ENCODE measurements at regions not wholly inside any gene's neighbourhood (a gene's known extent, or its start where the extent isn't known, plus 50 kb on each side); places are given as distances from the start of the nearest gene placed in this dataset.

GRCh38 chr11:80632156-80632555 lies 1191.3 kb upstream of the TENM4 start:
- H3K23me2 ChIP-seq (ENCODE audit: low read depth, low read length) = no peaks in the 10 kb centered on the region
- H3K27ac ChIP-seq (ENCODE audit: low read depth, low read length) = no peak overlapping the region
- no peak overlapping the region for H4K5ac ChIP-seq (ENCODE audit: insufficient read length, low read depth, low read length)
- H2BK5ac ChIP-seq (ENCODE audit: low read depth, low read length) = no peak overlapping the region
- no peak overlapping the region for H3K18ac ChIP-seq (ENCODE audit: extremely low read depth, low read length)
- H4K20me1 ChIP-seq (replicated peaks in 1 of 2; ENCODE audit: control insufficient read depth in 1 of 2, insufficient read depth in 2 of 2, low read length in 2 of 2) = no peaks in the 10 kb centered on the region
- H2BK120ac ChIP-seq (replicated peaks; ENCODE audit: low read depth, low read length) = no peak overlapping the region
- no peak overlapping the region for H3K23ac ChIP-seq (ENCODE audit: insufficient read length)
- H3K4me3 ChIP-seq (ENCODE audit: extremely low read depth in 1 of 4, insufficient read depth in 2 of 4, low read depth in 3 of 4, low read length in 4 of 4) = no peak overlapping the region
- no peak overlapping the region for H2AFZ ChIP-seq (ENCODE audit: low read length)
- no peak overlapping the region for H3K4me2 ChIP-seq (ENCODE audit: insufficient read depth in 1 of 2, low read depth in 2 of 2, low read length in 2 of 2)
- no peak for DNase-seq (ENCODE audit: low read depth in 1 of 2, low spot score in 2 of 2)
- TF ChIP-seq POLR2A (IDR thresholded peaks at IDR 0.05; ENCODE audit: control extremely low read depth in 1 of 2, low read depth in 2 of 2, low read length in 2 of 2) (no peak), KDM1A (IDR thresholded peaks at IDR 0.05; ENCODE audit: borderline replicate concordance, low read length) (no peak), RBBP5 (IDR thresholded peaks at IDR 0.05; ENCODE audit: borderline replicate concordance, low read depth, low read length) (no peak), EGR1 (IDR thresholded peaks at IDR 0.05; ENCODE audit: borderline replicate concordance, low read depth, low read length) (no peak), GTF2F1 (IDR thresholded peaks at IDR 0.05; ENCODE audit: borderline replicate concordance, low read depth, low read length) (no peak), SP4 (IDR thresholded peaks at IDR 0.05; ENCODE audit: low read length) (no peak), POLR2AphosphoS5 (IDR thresholded peaks at IDR 0.05; ENCODE audit: low read depth, low read length) (no peak), TAF7 (optimal IDR thresholded peaks at IDR 0.05; ENCODE audit: borderline replicate concordance, low read depth, low read length) (no peak), JUND (IDR thresholded peaks at IDR 0.05; ENCODE audit: low read length) (no peak), SP2 (IDR thresholded peaks at IDR 0.05; ENCODE audit: low read length) (no peak), BACH1 (IDR thresholded peaks at IDR 0.05; ENCODE audit: low read length) (no peak), FOSL1 (IDR thresholded peaks at IDR 0.05; ENCODE audit: insufficient read depth, low read depth, low read length) (no peak), CBX5 (IDR thresholded peaks at IDR 0.05; ENCODE audit: low read depth, low read length) (no peak), BRCA1 (IDR thresholded peaks at IDR 0.05; ENCODE audit: low read depth, low read length) (no peak), HDAC2 (IDR thresholded peaks at IDR 0.05; ENCODE audit: borderline replicate concordance in 1 of 2, low read depth in 2 of 2, low read length in 2 of 2) (no peak), YY1 (IDR thresholded peaks at IDR 0.05; ENCODE audit: low read depth, low read length) (no peak)
- H4K91ac ChIP-seq (replicated peaks; ENCODE audit: insufficient read length, low read length) = no peak overlapping the region
- H3K4me1 ChIP-seq (replicated peaks in 1 of 4; ENCODE audit: control insufficient read depth in 3 of 4, insufficient read depth in 4 of 4, low read length in 3 of 4) = no peaks in the 10 kb centered on the region; a peak in 1 of 7 replicates
- H3K79me1 ChIP-seq (ENCODE audit: low read depth, low read length) = no peaks in the 10 kb centered on the region
- 95% methylated on average over 2 of the region's 2 CpGs; no CpG with 5 or more reads in 1 of the 2 experiments for WGBS, 2 experiments (ENCODE audit: extremely low coverage in 1 of 2, insufficient coverage in 1 of 2, insufficient read length in 1 of 2, insufficient replicate concordance in 2 of 2, low coverage in 1 of 2, low lambda C conversion rate in 2 of 2, missing lambda C conversion rate in 1 of 2)
- CTCF ChIA-PET (ENCODE audit: partially characterized antibody) = interaction anchor here (0.6 to 0.7 kb wide), 2 partner anchors 924 to 1718 kb away, joined by 3 read pairs; no protein-coding TSS in a partner anchor
- no peak overlapping the region for H2AK5ac ChIP-seq (ENCODE audit: low read depth, low read length)
- POLR2A ChIA-PET (ENCODE audit: partially characterized antibody) = no interaction called here
- no peak overlapping the region for H2BK20ac ChIP-seq (ENCODE audit: low read length)
- H2BK15ac ChIP-seq (ENCODE audit: low read length) = no peak overlapping the region
- H3K79me2 ChIP-seq (ENCODE audit: control insufficient read depth in 1 of 2, insufficient read depth in 2 of 2, low read length in 2 of 2) = no peaks in the 10 kb centered on the region
- no peak overlapping the region for H3K4ac ChIP-seq (replicated peaks; ENCODE audit: insufficient read length, low read depth, low read length)
- H3K56ac ChIP-seq (replicated peaks; ENCODE audit: insufficient read length, low read depth, low read length) = no peak overlapping the region
- no peak overlapping the region for H4K8ac ChIP-seq (ENCODE audit: extremely low read depth, insufficient read depth, low read length)
- H3K27me3 ChIP-seq (replicated peaks in 1 of 4; ENCODE audit: control insufficient read depth in 3 of 4, extremely low read depth in 1 of 4, insufficient read depth in 3 of 4, low read length in 3 of 4) = no peaks in the 10 kb centered on the region
- no peak overlapping the region for H3K14ac ChIP-seq (ENCODE audit: insufficient read length)
- no peaks in the 10 kb centered on the region for H3K9me3 ChIP-seq (ENCODE audit: insufficient read depth in 2 of 2, low read depth in 1 of 2, low read length in 1 of 2)
- no peak for FAIRE-seq
- H2BK12ac ChIP-seq (ENCODE audit: low read depth, low read length) = no peak overlapping the region
- H3K36me3 ChIP-seq (ENCODE audit: control insufficient read depth in 2 of 4, insufficient read depth in 4 of 4, low read length in 3 of 4) = no peaks in the 10 kb centered on the region
- H3K9ac ChIP-seq (replicated peaks in 1 of 4; ENCODE audit: extremely low read depth in 1 of 4, low read depth in 3 of 4, low read length in 3 of 4) = no peak overlapping the region

Measured in H1 (cell line).